ENCODE measurements at regions not wholly inside any gene's neighbourhood (a gene's known extent, or its start where the extent isn't known, plus 50 kb on each side); places are given as distances from the start of the nearest gene placed in this dataset.
A peak's percentile ranks its signal among the peaks of the same experiment; 100 is the strongest.

DNA sequence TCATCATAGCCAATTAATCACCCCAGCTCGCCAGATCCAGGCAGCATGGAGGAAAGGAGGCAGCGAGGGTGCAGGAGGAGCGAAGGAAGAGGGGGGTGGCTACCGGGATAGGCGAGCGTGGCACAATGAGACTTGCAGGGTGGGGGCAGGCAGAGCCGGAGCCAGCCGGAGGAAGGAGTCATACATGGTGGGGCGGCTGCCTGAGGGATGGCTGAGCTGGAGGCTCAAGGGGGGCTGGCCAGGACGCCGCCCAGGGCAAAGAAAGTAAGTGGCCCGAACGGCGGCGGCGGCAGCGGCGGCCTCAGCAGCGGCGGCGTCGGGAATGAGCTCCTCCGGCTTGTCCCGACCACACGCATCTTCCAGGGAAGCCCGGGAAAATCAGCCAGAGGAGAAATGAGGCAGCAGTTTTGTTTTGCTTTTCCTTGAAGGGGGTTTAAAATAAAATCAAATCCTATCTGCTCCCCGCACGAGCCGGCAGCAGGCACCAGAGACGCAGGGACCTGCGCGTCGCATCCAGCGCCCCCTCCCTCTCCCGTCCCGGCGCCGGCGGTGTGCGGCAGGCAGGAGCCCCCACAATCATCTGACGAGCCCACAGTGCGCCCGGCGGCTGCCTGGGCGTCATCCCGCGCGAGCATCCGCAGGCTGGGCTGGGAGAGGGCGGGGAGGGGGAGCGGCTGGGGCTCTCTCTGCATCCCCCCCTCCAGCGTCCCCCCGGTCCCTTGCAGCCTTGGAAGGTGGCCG is 263.6 kb downstream of the CTTN start:
- DNase-seq = no peak

DNA sequence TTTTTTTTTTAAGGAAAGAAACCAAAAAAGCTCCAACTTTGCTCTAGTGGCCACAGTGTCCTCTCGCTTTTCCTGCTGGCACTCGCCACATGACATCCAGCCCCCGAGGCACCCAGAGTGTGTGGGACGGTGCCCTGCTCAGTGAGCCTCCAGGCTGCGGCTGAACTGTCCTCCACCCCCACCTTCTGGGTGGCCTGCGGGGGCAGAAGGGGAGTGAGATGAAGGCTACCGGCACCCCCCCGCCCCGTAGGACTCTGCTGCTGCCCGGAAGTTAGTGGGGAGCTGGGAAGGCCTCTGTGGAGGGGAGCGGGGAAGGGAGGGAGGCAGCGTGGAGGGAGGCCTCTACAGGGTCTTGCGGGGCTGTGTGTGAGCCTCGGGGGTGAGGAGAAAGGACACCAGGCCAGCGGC is 264.4 kb downstream of the CTTN start:
- no peak for DNase-seq

DNA sequence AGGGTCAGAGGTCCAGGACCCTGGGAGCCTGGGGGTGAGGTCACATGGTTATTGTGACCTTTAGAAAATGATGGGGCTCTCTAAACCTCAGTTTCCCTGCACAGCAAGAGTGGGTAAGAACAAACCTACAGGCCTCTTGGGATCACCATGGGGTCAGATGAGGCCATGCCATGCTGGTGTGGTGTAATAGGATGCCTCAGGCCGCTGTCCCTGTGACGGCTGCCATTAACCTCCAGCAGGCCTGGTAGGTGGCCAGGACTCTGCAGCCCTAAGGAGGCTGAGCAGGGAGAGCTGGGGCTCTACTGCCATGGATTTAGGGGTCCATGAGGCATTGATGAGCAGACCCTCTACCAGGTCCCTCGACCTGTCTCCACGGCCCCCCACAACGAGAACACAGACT is 265.5 kb downstream of the CTTN start:
- DNase-seq = no peak

DNA sequence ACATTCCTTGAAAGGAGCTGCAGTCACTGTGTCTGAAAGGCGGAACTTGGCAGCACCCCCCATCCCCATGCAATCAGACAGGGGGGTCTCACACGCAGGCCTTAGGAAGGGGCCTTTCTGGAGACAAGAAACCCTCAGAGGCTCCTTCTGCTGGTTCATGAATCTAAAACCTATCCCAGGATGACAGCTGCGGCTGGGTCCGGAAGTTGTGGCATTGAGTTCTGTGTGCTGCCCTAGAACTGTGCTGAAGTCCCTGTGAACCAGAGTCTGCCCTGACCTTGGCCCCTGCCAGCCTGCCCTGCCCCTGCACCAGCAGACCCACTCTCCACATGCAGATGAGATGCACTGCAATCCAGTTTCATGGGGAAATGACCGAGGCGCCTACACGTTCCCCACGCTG is 268.0 kb downstream of the CTTN start:
- no peak for DNase-seq

DNA sequence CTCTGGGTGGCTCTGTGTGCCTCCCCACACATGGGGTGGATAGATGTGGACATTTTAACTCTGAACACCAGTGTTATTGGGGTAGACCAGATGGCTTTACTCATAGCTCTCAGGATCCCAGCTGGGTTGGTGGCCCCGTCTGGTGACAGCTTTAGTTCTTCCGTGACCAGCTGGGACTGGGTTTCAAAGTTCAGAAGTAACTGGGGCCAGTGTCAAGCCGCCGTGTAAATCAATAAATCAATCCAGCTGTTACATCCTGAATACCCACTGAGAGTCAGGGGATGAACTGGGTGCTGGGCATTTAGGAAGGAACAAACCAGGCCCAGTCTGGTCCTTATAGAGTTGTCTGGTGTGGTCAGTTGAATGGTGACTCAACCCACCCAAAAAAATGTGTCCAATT is 269.4 kb downstream of the CTTN start:
- no peak for DNase-seq

DNA sequence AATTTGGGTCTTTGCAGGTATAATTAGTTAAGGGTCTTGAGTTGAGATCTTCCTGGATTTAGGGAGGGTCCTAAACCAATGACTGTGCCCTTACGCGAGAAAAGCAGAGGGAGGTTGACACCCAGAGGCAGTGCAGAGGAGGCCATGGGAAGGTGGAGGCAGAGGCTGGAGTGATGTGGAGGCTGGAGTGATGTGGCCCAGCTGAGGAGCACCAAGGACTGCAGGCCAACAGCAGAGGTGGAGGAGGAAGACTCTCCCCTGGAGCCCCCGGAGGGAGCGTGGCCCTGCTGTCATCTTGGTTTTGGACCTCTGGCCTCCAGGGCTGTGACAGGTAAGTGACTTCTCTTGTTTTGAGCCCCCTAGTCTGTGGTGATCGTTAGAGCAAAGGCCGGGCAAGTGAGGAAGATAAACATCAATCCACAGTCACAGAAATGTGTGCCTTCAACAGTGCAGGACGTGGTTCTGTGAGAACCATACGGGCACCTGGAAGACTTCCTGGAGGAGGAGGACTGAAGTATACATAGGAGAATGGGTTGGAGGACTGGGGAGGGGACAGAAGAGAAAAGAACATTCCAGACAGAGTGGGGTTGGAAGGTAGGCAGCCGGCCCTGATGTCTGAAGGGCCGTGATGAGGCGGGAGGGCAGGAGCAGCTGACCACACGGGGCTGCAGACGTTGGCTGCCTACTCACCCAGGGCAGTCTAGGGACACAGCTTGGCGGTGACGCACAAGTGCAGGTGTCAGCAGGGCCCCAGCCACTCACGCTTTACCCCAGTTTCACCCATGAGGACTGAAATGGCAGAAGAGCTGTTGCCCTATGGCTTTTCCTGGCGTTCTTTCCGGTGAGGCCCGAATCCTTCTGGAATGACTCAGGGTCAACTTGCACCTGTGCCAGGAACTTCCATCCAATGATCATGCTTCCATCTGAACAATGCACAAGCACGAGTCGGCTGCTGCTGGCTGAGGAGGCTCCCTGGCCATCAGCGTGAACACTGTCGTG is 270.2 kb downstream of the CTTN start:
- DNase-seq = peak; percentile 35

DNA sequence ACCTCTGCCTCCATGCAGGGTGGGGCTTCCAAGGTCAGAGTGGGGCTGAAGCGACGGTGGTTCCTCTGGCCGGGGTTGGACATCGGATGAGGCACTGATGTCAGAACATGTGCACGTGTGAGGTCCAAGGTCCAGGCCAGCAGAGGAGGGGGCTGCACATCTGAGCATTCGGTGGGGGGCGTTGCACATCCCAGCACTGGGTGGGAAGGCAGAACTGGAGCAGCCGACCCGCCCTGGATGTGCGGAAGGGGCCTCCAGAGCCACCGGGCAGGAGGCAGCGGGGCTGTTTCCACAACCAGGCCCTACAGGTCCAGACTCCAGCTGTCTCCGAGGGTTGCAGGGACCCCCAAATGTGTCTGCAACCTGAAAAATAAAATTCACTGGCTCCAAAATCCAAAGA is 271.0 kb downstream of the CTTN start:
- no peak for DNase-seq

DNA sequence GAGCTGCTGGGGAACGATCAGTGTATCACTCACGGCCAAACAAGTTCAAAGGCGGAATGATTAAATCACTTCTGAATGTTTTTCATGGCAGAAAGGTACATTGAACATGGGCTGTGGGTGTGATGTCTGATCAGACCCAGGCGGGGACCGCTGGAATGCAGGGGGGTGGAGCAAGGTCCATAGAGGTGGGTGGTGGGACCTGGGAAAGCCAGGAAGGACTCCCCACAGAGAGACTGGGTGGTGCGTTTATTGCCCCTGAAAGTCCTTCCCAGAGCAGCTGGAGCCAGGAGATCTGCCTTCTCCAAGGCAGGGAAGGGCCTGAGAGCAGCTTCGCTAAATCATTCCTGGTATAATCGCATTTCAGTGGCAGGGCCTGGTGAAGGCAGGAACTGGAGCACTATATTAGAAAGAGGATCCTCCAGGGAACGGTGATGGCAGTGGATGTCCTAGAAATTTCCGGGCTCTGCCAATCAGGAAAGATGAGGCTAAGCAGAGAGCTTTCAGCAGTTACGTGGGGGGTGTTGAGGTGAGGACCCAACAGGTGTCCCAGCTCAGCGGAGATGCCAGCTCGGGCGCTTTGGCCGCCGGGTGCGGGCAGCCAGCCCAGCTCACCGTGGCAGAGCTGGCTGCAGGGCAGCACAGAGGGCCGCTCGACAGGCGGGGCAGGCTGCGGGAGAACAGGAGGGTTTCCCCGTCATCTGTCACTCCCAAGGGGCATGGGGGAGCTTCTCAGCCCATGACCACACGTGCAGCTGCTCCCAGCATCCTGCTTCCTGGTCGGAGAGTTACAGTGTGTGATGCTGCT is 271.7 kb downstream of the CTTN start:
- DNase-seq = no peak

DNA sequence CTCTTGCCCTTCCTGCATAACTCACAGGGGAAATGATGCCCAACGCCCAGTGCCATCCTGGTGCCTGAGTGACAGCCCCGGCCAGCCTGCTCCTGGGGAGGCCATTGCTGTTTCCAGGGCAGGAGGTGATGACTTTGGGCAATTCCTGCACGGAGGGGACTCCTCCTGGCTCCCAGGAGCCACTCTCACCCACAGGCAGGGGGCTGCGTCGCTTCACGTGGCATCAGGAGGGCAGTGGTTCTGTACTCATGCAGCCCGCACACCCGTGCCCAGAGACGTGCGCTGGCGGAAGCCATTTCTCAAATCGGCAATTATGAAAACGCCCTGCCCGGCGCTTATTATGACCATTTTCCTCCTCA is 272.3 kb downstream of the CTTN start:
- no peak for DNase-seq

DNA sequence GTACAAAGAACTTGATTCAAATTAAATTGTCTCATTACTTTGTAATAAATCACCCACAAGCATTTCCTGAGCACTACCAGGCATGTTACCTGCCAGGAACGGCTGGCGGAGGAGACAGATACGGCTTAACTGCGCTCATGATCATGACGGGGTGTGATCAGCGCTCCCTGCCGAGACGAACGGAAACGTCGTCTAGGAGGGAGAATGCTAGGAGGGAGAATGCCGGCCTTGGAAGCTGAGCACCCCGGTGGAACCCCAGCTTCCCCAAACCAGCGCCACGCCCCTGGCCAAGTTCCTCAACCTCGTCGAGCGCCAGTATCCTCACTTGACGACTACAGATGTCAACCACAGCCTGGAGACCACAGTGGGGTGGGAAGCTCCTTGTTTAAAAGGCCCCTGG is 272.8 kb downstream of the CTTN start:
- no peak for DNase-seq

DNA sequence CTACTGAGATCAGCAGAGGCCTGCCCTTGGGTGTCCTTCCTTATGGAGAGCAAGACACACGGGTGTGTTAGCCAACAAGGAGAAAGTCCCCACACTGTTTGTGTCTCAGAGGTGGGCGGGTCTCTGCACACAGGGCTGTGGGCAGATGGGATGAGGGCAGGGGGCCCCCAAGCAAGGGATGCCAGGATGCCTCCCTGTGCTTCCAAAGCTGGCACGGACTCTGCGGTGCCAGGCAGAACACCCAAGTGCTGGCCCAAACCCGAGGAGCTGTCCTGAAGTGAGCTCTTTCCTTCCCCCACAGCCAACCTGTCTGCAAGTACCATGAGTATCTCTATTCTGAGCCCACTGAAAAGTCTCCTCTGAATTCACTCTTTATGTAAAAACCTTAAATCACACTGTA is 273.3 kb downstream of the CTTN start:
- DNase-seq = no peak

DNA sequence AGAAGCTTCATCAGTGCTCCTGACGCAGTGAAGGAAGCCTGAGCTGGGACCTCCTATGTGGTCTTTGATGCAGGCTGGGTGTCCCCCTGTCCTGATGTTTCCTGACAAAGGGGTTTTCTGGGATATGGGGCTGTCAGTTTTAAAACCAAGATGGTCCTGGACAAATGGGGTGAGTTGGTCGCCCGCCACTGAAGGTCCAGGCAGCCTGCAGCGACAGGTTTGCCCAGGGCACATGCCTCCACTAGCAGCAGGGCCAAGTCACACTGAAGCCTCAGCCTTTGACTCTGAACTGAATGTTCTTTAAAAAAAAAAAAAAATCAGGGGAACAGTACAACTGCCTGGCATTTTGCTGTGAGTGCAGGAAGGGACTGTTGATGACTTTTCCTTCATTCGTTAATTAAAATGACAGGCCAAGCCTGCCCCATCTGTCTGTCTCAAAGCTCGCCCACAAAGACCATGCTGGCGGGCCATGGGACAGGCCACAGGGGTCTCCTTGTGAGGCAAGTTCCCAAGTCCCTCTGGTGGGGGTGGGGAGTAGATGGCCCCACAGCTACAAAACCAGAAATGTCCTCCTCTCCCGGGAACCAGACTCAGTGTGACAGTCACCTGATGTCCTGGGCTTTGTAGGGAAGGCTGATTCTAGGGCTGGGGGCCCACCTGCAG is 274.8 kb downstream of the CTTN start:
- no peak for DNase-seq

DNA sequence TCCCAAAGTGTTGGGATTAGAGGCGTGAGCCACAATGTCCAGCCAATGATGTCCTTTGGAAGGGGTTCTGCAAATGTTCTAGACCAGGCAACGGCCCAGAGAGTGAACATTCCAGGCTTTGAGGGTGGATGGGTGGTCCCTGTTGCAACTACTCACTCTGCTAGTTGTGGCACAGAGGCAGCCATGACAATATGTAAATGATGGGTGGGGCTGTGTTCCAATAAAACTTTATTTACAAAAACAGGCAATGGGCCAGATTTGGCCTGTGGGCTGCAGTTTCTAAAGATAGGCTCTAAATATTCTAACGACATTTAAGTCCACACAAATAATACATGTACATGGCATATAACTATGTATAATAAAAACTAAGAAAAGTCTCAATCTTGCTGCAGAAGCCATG is 276.3 kb downstream of the CTTN start:
- no peak for DNase-seq

DNA sequence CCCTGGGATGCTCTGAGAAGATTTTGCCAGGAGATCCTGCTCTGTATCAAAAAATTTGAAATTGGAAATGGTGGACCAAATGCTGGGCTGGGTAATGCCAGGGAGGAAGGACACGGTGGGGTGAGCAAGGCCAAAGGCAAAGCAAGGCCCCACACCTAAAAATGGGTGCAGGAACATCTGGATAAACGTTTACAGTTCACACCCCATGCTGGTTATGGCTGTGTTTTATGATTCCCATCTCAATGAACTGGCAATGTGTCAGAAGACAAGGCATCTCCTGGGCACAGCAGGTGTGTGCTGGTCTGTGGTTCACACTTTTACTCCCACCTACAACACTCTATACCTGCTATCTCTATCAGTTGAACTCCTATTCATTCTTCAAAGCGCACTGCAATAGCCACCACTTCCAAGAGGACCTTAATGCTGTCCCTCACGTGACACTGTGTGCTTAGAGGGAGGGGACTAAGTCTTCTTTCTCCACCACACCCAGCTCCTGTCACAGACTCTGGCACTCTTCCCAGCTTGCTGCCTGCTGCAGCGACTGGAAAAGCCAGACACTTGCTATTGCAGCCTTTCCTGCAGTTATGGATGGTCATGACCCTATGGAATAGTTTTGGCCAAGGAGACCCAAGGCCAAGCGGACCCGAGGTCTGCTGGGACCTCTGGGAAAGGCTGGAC is 277.5 kb downstream of the CTTN start:
- no peak for DNase-seq

DNA sequence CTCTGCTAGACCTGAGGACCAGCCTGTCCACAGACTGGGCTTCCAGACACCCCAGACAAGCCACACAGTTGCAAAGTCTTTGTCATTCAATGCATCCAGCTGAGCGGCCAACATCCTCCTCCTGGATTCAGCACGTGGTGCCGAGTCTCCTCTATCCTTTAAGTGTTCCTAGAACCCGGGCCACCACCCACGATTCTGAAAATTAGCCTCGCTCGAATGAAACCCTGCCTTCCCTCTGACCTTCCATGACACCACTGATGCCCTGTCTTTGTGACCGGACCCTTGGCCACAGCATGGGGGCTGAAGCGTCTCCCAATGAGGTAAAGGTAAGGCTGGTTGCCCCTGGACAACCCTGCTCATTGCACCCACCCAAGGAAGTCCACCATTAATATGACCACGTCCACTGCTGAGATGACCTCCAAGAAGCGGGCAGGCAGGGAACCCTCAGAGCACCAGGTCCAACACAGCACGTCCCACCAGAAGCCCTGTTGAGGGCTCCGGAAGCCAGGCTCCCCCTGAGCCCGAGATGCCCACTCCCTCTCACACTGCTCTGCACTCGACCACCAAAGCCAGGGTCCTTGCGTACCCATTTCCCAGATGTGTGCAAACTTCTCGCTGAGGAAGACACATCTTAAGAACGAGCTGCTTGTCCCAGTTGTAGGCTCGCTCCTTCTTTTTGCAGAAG is 279.0 kb downstream of the CTTN start:
- DNase-seq = no peak

DNA sequence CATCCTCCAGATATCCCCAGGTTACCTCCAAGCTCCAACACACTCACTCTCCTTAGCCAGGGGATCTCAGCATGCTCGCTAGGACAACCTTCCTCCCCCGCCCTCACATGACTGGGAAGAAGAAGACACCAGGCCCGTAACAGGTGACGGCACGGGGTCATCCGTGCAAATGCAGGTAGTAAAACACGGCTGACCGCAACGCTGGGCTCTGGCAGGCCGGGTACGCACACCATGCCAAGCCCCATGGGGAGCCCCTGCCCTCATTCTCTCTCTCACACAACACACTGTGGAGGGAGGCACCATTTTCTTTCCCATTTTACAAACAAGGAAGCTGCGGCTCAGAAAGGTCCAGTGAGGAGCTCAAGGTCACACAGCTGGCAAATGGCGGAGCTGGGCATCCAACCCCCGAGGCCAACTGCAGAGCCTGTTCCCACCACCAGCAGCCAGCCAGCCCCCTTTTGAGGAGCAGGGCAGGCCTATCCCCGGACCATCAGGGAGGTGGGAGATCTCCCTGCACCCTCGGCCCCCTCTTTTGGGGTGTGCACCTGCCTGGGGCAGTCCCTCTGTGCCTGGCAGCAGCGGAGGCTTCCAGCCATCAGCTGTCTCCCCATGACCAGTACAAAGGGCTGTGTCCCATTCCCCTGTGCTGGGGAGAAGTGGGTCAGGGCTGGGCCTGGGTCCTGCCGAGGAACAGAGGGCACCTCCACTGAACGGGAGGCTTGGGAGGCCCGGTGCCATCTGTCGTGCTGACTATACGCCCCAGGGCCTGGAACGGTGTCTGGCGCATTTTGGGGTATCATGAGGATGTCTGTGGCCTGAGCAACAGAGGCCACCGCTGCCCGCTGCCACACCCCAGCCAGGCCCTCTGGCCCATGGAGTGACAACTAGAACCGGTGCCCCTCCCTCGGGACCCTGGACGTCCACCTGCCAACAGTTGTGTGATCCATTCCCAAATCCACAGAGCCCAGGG is 280.9 kb downstream of the CTTN start:
- no peak for DNase-seq

DNA sequence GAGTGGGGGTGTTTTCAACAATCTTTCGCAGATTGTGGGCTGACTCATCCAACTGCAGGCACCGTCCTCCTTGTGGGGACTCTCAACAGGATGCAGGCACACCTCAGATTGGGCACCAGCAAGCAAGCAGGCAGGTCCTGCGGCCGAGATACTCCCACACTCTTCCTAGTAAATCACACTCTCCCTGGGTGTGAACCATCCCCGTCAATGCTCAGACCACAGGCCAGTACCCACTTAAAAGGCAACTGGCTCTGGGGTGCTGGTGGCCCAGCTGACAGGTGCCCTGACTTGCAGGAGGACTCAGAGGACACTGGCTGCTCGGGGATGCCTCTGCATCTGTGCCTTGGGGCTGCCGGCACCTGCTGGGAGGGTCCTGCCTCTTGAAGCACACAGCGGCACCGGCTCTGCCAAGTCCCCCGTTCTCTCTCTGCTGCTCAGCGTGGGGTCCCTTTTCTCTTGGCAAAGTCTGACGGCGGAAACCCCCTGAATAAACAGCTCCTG is 282.5 kb downstream of the CTTN start:
- peak; percentile 15 for DNase-seq

DNA sequence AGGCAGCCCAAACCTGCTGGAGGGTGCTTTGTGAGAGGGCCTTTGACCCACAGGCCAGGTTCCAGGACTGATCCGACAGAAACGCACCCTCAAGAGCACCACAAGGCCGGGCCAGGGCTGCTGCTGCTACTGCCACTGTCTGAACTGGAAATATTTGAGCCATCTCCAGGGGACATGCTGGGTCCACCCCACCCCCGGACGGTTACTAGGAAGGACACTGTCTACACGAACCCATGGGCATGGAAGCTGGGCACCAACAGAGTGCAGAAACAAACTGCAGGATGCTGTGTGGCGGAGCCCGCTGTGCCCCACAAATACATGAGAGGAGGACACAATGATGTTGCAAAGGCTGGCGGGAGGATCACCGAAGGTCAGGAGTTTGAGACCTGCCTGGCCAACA is 283.7 kb downstream of the CTTN start:
- DNase-seq = no peak

DNA sequence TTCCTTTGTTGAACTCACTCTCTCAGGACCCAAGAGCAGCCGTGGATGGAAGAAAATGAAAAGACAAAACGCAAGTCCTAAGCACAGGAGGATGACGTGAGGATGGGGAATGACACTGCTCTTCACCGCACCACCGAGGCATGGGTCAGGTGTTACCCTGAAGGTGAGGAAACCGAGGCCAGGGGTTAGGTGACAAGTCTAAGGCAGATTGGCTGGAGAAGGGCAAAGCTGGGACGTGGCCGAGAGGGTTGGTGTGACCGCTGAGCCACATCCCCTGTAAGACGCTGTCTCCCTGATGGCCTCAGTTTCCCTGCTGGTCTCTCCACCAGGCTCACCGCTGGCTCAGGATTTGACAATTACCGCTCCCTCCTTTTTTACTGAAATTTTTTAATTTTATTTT is 284.4 kb downstream of the CTTN start:
- DNase-seq = no peak

DNA sequence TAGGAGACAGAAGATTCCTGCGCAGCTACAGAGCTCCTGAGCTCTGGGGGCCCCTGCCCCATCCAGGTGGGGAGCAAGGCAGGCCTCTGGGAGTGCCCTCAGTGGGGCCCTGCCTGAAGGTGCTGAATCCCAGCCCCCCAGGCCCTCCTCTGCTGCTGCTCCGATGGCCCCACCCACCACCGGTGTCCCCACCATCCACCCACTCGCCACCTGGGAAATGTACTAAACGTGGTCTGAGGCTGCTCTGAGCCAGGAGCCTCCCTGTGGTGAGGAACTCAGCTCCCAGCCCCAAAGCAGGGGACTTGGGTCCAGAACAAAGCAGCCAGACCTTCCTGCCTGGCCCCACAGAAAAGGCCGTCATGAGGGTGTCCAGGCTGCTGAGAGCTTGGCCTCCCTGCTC is 289.4 kb downstream of the CTTN start:
- no peak for DNase-seq

Data from NCI-H226 (cell line).